HEK293 (cell line): ENCODE measurements at regions not wholly inside any gene's neighbourhood (a gene's known extent, or its start where the extent isn't known, plus 50 kb on each side); places are given as distances from the start of the nearest gene placed in this dataset.

Source experiments
- CTCF ChIA-PET: fragments of 350-600 bp; formaldehyde crosslinking; extraction: SDS; loops from one replicate; lab custom pipeline; 2021; ENCODE audit warnings: antibody characterized with exemption; lab: Yijun Ruan, JAX
- POLR2A ChIA-PET: fragments of 300-600 bp; formaldehyde crosslinking; extraction: SDS; loops from one replicate; lab custom pipeline; 2020; ENCODE audit warnings: antibody characterized with exemption, inconsistent platforms; lab: Yijun Ruan, JAX
- H3K27ac ChIP-seq: fragments of 200-500 bp; sonication (Bioruptor generic); 2 replicates; pipeline ENCODE4 v1.5.1; 2014; ENCODE audit warnings: low read depth, low read length, control low read depth, inconsistent platforms; ENCODE audit errors: extremely low read depth
- H3K36me3 ChIP-seq, 2 experiments: fragments of 200-500 bp in 1 of 2; sonication (Bioruptor generic) in 1 of 2; 1 replicate in 1 of 2; 2 replicates in 1 of 2; pipeline ENCODE4 v1.5.1; 2014 to 2017; ENCODE audit warnings: inconsistent platforms in 2 of 2, low read length in 2 of 2; ENCODE audit not compliant: control insufficient read depth in 2 of 2, insufficient read depth in 1 of 2
- H3K4me1 ChIP-seq: fragments of 200-500 bp; sonication (Bioruptor generic); 2 replicates; pipeline ENCODE4 v1.5.1; 2014; ENCODE audit warnings: mild to moderate bottlenecking, low read length, inconsistent platforms; ENCODE audit not compliant: control insufficient read depth, insufficient read depth
- H3K4me3 ChIP-seq: 2 replicates; pipeline ENCODE4 v1.5.1; 2011; ENCODE audit warnings: low read depth, mild to moderate bottlenecking, control low read depth, low read length, moderate library complexity
- H3K9me3 ChIP-seq: fragments of 200-500 bp; sonication (Bioruptor generic); 2 replicates; pipeline ENCODE4 v1.5.1; 2014; ENCODE audit warnings: low read depth, low read length, inconsistent platforms; ENCODE audit not compliant: control insufficient read depth, insufficient read depth
- GLI2 ChIP-seq: fragments of 450-650 bp; formaldehyde crosslinking; IDR thresholded peaks from 2 replicates; pipeline ENCODE4; 2017; ENCODE audit warnings: missing biosample characterization, missing genetic modification characterization, low read depth, borderline replicate concordance
- GLIS2 ChIP-seq: fragments of 450-650 bp; formaldehyde crosslinking; IDR thresholded peaks from 2 replicates; pipeline ENCODE4 v1.5.1; 2016; ENCODE audit warnings: missing biosample characterization, missing genetic modification characterization
- HOXD13 ChIP-seq: sonication (generic); formaldehyde crosslinking; IDR thresholded peaks from 2 replicates; pipeline ENCODE4 v1.8.0; 2022; ENCODE audit warnings: missing genetic modification reagents, borderline replicate concordance
- KLF8 ChIP-seq: fragments of 450-650 bp; formaldehyde crosslinking; IDR thresholded peaks from 2 replicates; pipeline ENCODE4 v1.5.1; 2016; ENCODE audit warnings: missing biosample characterization, missing genetic modification characterization
- SCRT1 ChIP-seq: fragments of 450-650 bp; formaldehyde crosslinking; IDR thresholded peaks from 2 replicates; pipeline ENCODE4 v1.5.1; 2016; ENCODE audit warnings: missing biosample characterization, missing genetic modification characterization, borderline replicate concordance
- SETDB1 ChIP-seq: IDR thresholded peaks from one replicate; pipeline ENCODE4 v1.6.1; 2017; ENCODE audit warnings: mild to moderate bottlenecking, low read length, moderate library complexity, mixed read lengths; ENCODE audit not compliant: insufficient read length
- ZBTB17 ChIP-seq: fragments of 450-650 bp; formaldehyde crosslinking; IDR thresholded peaks from 2 replicates; pipeline ENCODE4 v1.5.1; 2016; ENCODE audit warnings: missing biosample characterization, missing genetic modification characterization
- ZBTB20 ChIP-seq: fragments of 450-650 bp; formaldehyde crosslinking; IDR thresholded peaks from 2 replicates; pipeline ENCODE4 v1.5.1; 2016; ENCODE audit warnings: missing biosample characterization, missing genetic modification characterization
- ZFP3 ChIP-seq: fragments of 450-650 bp; formaldehyde crosslinking; IDR thresholded peaks from 2 replicates; pipeline ENCODE4 v1.5.1; 2016; ENCODE audit warnings: low read depth, missing biosample characterization, missing genetic modification characterization
- ZFP41 ChIP-seq: fragments of 450-650 bp; formaldehyde crosslinking; IDR thresholded peaks from 2 replicates; pipeline ENCODE4 v1.5.1; 2016; ENCODE audit warnings: missing biosample characterization, missing genetic modification characterization, borderline replicate concordance
- ZNF112 ChIP-seq: fragments of 450-650 bp; formaldehyde crosslinking; IDR thresholded peaks from 2 replicates; pipeline ENCODE4 v1.5.0; 2017; ENCODE audit warnings: missing biosample characterization, missing genetic modification characterization
- ZNF133 ChIP-seq: fragments of 450-650 bp; formaldehyde crosslinking; IDR thresholded peaks from 2 replicates; pipeline ENCODE4 v1.5.1; 2016; ENCODE audit warnings: missing biosample characterization, missing genetic modification characterization
- ZNF140 ChIP-seq: fragments of 450-650 bp; formaldehyde crosslinking; IDR thresholded peaks from 2 replicates; pipeline ENCODE4 v1.5.1; 2016; ENCODE audit warnings: missing biosample characterization, missing genetic modification characterization
- ZNF24 ChIP-seq: fragments of 450-650 bp; formaldehyde crosslinking; IDR thresholded peaks from 2 replicates; pipeline ENCODE4 v1.5.1; 2016; ENCODE audit warnings: missing biosample characterization, missing genetic modification characterization
- ZNF311 ChIP-seq: fragments of 450-650 bp; formaldehyde crosslinking; IDR thresholded peaks from 2 replicates; pipeline ENCODE4 v1.5.1; 2017; ENCODE audit warnings: missing biosample characterization, missing genetic modification characterization, borderline replicate concordance
- ZNF354C ChIP-seq: fragments of 450-650 bp; formaldehyde crosslinking; IDR thresholded peaks from 2 replicates; pipeline ENCODE4 v1.5.1; 2016; ENCODE audit warnings: missing biosample characterization, missing genetic modification characterization, low read depth, borderline replicate concordance
- ZNF394 ChIP-seq: fragments of 450-650 bp; formaldehyde crosslinking; IDR thresholded peaks from 2 replicates; pipeline ENCODE4 v1.5.1; 2016; ENCODE audit warnings: missing biosample characterization, missing genetic modification characterization, mild to moderate bottlenecking, moderate library complexity, borderline replicate concordance
- ZNF514 ChIP-seq: fragments of 450-650 bp; formaldehyde crosslinking; IDR thresholded peaks from 2 replicates; pipeline ENCODE4 v1.5.1; 2016; ENCODE audit warnings: missing biosample characterization, missing genetic modification characterization
- ZNF529 ChIP-seq: fragments of 450-650 bp; formaldehyde crosslinking; IDR thresholded peaks from 2 replicates; pipeline ENCODE4 v1.5.1; 2017; ENCODE audit warnings: missing genetic modification characterization, missing biosample characterization; ENCODE audit not compliant: insufficient replicate concordance
- ZNF561 ChIP-seq: fragments of 450-650 bp; IDR thresholded peaks from 2 replicates; pipeline ENCODE4 v1.5.1; 2018; ENCODE audit warnings: missing biosample characterization, missing genetic modification characterization, borderline replicate concordance
- ZNF654 ChIP-seq: fragments of 450-650 bp; formaldehyde crosslinking; IDR thresholded peaks from 2 replicates; pipeline ENCODE4 v1.5.1; 2016; ENCODE audit warnings: low read depth, missing biosample characterization, missing genetic modification characterization
- ZNF843 ChIP-seq: fragments of 450-650 bp; formaldehyde crosslinking; IDR thresholded peaks from 2 replicates; pipeline ENCODE4 v1.5.1; 2016; ENCODE audit warnings: missing biosample characterization, missing genetic modification characterization
- ZXDB ChIP-seq: fragments of 450-650 bp; formaldehyde crosslinking; IDR thresholded peaks from 2 replicates; pipeline ENCODE4 v1.5.1; 2016; ENCODE audit warnings: missing biosample characterization, missing genetic modification characterization
- TF ChIP-seq, protein P1 (sequence below): fragments of 450-650 bp; formaldehyde crosslinking; IDR thresholded peaks from 2 replicates; pipeline ENCODE4 v1.5.1; 2016; ENCODE audit warnings: missing biosample characterization, missing genetic modification characterization
- TF ChIP-seq, protein P2 (sequence below): fragments of 450-650 bp; formaldehyde crosslinking; IDR thresholded peaks from 2 replicates; pipeline ENCODE4 v1.5.1; 2016; ENCODE audit warnings: missing biosample characterization, missing genetic modification characterization, borderline replicate concordance
- TF ChIP-seq, protein P3 (sequence below): fragments of 450-650 bp; formaldehyde crosslinking; IDR thresholded peaks from 2 replicates; pipeline ENCODE4 v1.5.1; 2016; ENCODE audit warnings: missing biosample characterization, missing genetic modification characterization
- TF ChIP-seq, protein P4 (sequence below): fragments of 450-650 bp; formaldehyde crosslinking; IDR thresholded peaks from 2 replicates; pipeline ENCODE4 v1.5.1; 2017; ENCODE audit warnings: missing biosample characterization, missing genetic modification characterization

DNA sequence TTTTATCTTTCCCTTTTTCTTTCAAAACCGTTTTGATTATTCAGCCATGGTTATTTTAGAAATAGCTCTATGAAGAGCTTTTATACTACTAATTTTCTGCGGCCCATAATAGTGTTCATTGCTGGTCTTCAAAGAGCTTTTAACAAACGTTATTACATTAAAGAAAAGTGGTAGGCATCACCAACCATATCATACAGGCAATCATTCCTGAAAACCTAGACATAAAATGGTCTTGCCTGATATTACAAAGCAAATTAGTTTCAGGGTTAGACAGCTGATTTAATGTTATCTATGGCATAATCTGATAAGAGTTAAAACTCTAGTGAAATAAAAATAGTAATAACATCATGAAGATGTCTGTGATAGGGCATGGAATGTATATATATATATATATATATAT is 89.7 kb upstream of the CNTN1 start (continued):
- TF ChIP-seq, protein P1, sequence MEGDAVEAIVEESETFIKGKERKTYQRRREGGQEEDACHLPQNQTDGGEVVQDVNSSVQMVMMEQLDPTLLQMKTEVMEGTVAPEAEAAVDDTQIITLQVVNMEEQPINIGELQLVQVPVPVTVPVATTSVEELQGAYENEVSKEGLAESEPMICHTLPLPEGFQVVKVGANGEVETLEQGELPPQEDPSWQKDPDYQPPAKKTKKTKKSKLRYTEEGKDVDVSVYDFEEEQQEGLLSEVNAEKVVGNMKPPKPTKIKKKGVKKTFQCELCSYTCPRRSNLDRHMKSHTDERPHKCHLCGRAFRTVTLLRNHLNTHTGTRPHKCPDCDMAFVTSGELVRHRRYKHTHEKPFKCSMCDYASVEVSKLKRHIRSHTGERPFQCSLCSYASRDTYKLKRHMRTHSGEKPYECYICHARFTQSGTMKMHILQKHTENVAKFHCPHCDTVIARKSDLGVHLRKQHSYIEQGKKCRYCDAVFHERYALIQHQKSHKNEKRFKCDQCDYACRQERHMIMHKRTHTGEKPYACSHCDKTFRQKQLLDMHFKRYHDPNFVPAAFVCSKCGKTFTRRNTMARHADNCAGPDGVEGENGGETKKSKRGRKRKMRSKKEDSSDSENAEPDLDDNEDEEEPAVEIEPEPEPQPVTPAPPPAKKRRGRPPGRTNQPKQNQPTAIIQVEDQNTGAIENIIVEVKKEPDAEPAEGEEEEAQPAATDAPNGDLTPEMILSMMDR (tag by site-specific recombination) = no peak
- TF ChIP-seq ZFP41 (tag by site-specific recombination) (no peak), ZXDB (no peak), GLIS2 (no peak), ZBTB17 (tag by site-specific recombination) (no peak), SCRT1 (tag by site-specific recombination) (no peak), ZNF654 (no peak), ZBTB20 (tag by site-specific recombination) (no peak), ZNF133 (tag by site-specific recombination) (no peak), KLF8 (tag by site-specific recombination) (no peak)
- TF ChIP-seq, protein P2, sequence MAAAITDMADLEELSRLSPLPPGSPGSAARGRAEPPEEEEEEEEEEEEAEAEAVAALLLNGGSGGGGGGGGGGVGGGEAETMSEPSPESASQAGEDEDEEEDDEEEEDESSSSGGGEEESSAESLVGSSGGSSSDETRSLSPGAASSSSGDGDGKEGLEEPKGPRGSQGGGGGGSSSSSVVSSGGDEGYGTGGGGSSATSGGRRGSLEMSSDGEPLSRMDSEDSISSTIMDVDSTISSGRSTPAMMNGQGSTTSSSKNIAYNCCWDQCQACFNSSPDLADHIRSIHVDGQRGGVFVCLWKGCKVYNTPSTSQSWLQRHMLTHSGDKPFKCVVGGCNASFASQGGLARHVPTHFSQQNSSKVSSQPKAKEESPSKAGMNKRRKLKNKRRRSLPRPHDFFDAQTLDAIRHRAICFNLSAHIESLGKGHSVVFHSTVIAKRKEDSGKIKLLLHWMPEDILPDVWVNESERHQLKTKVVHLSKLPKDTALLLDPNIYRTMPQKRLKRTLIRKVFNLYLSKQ = no peak

DNA sequence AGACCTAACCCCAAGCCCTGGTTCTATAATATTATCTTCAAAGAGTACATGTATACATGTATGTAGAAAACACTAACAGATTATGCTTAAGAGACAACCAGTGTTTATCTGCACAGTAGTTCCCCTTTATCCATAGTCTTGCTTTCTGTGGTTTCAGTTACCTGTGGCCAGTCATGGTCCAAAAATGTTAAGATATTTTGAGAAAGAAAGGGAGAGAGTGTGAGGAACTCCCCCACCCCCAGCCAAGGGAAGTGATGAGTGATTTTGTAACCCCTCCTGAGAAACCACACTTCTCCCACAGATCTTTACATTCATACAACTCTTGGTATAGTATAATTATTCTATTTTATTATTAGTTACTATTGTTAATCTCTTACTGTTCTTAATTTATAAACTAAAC is 77.3 kb upstream of the CNTN1 start:
- Histone ChIP-seq H3K4me3 (no peak overlapping the region), H3K27ac (no peak overlapping the region), H3K36me3 (no peaks in the 10 kb centered on the region)
- POLR2A ChIA-PET = no interaction called here
- TF ChIP-seq GLI2 (tag by site-specific recombination) (no peak), ZNF354C (tag by site-specific recombination) (no peak), ZNF843 (tag by site-specific recombination) (no peak), ZNF514 (tag by site-specific recombination) (no peak), SETDB1 (no peak), ZNF561 (tag by site-specific recombination) (no peak), HOXD13 (CRISPR knock-in tag) (no peak)
- TF ChIP-seq, protein P3, sequence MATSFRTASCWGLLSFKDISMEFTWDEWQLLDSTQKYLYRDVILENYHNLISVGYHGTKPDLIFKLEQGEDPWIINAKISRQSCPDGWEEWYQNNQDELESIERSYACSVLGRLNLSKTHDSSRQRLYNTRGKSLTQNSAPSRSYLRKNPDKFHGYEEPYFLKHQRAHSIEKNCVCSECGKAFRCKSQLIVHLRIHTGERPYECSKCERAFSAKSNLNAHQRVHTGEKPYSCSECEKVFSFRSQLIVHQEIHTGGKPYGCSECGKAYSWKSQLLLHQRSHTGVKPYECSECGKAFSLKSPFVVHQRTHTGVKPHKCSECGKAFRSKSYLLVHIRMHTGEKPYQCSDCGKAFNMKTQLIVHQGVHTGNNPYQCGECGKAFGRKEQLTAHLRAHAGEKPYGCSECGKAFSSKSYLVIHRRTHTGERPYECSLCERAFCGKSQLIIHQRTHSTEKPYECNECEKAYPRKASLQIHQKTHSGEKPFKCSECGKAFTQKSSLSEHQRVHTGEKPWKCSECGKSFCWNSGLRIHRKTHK (tag by site-specific recombination) = no peak
- TF ChIP-seq, all 188 proteins: peak for 0
- CTCF ChIA-PET = no interaction called here
- Histone ChIP-seq H3K9me3 (no peaks in the 10 kb centered on the region), H3K4me1 (no peaks in the 10 kb centered on the region)

DNA sequence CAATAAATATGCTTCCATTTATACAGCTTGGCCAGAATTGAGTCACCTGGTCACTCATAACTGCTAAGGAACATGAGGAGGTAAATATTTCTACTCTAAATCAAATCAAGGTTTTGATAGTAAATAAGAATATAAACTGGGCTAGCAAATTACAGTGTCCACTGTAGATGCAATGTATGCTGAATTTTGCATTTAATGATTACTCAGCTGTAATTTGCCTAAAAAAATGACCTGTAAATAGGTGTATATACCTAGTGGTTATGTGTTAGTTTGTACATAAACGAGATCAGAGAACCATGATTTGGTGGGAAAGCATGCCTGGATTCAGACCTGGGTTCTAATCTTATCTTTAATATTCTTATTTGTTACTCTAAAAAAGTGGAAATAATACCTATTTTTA is 76.6 kb upstream of the CNTN1 start:
- ChIA-PET CTCF (no interaction called here), POLR2A (no interaction called here)
- Histone ChIP-seq H3K9me3 (no peaks in the 10 kb centered on the region), H3K36me3 (no peaks in the 10 kb centered on the region), H3K4me3 (no peak overlapping the region), H3K27ac (no peak overlapping the region), H3K4me1 (no peaks in the 10 kb centered on the region)
- TF ChIP-seq ZNF311 (tag by site-specific recombination) (no peak), ZNF529 (tag by site-specific recombination) (no peak), ZNF112 (no peak), ZFP3 (tag by site-specific recombination) (no peak), ZNF24 (no peak), ZNF140 (tag by site-specific recombination) (no peak), ZNF394 (tag by site-specific recombination) (no peak)
- TF ChIP-seq, protein P4, sequence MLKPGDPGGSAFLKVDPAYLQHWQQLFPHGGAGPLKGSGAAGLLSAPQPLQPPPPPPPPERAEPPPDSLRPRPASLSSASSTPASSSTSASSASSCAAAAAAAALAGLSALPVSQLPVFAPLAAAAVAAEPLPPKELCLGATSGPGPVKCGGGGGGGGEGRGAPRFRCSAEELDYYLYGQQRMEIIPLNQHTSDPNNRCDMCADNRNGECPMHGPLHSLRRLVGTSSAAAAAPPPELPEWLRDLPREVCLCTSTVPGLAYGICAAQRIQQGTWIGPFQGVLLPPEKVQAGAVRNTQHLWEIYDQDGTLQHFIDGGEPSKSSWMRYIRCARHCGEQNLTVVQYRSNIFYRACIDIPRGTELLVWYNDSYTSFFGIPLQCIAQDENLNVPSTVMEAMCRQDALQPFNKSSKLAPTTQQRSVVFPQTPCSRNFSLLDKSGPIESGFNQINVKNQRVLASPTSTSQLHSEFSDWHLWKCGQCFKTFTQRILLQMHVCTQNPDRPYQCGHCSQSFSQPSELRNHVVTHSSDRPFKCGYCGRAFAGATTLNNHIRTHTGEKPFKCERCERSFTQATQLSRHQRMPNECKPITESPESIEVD (tag by site-specific recombination) = no peak
- TF ChIP-seq, protein P1 (tag by site-specific recombination) = no peak
